Stimulated activated CD4-positive, alpha-beta T cell treated with anti-CD3 and anti-CD28 coated beads, Interleukin-15, amount 100 ng/mL, for 1 hour (primary cell): ENCODE measurements at regions not wholly inside any gene's neighbourhood (a gene's known extent, or its start where the extent isn't known, plus 50 kb on each side); places are given as distances from the start of the nearest gene placed in this dataset.
"Not testable (repeated sequence)": the region's sequence is repeated elsewhere in the genome, so short reads cannot be mapped to it uniquely, and the experiment has no call there.

Source experiments
- DNase-seq, 2 donors: peaks; one replicate each; pipeline ENCODE4 v3.0.0-alpha.2; 2020; ENCODE audit warnings: low read depth in 1 of 2, low spot score in 1 of 2

- DNase-seq, result no peak
Measured at GRCh38 chr1:38516560-38516959, 343.0 kb downstream of the RRAGC start.

DNA sequence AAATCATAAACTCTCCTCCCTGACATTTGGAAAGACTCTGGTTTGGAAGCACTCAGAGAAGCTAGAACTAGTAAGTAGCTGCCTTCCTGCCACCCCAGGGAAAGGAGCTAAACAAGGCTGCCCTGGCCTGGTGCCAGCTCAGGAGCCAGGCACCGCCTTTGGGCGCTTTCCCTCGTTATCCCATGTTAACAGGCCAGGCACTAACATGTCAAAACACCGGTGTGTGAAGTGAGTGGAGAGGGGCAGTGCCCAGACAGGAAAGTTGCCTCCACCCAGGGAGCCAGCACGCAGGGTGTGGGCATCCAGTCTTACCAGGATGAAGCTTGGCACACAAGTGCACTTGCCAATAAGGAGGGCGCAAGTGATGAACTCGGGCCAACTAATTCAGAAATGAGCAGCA, 346.8 kb downstream of the RRAGC start:
- no peak for DNase-seq

DNA sequence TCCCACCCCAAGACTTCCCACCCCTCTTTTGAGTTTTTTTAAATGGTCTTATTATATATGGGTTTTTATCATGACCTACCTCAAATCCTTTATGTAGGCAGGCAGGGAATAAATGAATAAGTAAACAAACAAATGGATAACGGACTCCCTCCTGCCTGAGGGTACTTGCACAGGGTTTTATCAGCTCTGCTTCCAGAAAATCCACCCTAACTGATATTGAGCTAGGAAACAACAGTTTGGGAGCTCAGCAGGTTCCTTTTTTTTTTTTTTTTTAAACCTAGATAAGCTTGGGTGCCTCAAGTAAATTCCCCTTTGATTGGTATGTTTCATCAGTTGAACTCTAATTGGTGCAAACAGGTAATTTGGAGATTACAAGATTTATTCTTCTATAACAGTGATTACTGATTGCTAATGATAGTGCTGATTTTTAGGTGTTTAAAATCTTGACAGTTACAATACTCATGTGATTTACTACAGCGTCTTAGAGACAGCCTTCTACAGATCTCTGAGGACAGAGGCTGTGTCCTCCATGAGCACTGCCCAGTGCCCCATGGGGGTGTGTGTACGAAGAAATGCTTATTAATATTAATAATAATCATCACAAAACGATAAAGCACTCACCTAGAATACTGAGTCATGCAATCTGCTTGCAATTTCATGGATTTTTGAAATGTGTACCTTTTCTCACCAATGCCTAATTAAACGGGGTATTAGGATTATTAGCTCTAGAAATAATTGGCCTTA, 347.4 kb downstream of the RRAGC start:
- DNase-seq, result no peak

DNA sequence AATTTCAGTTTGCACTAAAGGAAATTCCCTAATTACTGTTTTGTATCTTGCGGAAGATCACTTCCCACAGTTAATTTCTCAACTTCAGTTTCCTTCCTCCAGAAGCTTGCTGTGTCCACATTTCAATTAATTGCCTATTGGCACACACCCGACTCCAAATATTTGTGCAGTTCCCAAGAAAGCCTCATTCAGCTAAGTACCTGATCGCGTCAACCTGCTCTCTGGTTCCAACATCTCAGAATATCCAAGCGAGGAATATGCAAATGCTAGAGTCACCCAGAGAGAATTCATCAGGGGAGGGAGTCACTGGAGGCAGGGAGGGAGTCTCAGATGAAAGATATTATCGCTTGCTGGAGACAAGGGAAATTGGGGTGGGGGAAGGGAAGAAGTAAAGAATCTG, 351.3 kb downstream of the RRAGC start:
- no peak for DNase-seq

- no peak for DNase-seq
Measured at GRCh38 chr1:38507563-38507962, 352.0 kb downstream of the RRAGC start.

GRCh38 chr1:38505944-38506343, 353.6 kb downstream of the RRAGC start:
- DNase-seq, result no peak

- no peak for DNase-seq
Measured at GRCh38 chr1:38502758-38503157, 356.8 kb downstream of the RRAGC start.

DNA sequence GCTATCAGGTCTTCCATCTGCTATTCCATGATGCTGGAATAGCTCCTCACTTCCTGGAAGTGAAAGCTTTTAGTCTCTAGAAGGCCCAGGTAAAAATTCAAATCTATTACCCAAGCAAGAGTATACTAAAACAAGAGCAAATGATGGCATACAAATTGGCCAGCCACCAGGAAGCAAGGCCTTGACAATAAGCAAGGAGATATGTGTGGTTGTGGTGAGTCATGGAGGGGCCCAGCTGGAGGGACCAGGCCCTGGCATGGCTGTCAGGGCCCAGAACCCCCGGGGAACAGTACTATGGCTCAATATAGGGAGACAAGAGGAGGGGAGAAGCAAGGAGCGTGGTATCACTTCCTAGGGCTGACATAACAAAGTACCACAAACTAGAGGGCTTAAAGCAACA, 358.7 kb downstream of the RRAGC start:
- no peak for DNase-seq

GRCh38 chr1:38500352-38500751, 359.2 kb downstream of the RRAGC start:
- no peak for DNase-seq

GRCh38 chr1:38498686-38499085, 360.9 kb downstream of the RRAGC start:
- DNase-seq, result no peak

DNA sequence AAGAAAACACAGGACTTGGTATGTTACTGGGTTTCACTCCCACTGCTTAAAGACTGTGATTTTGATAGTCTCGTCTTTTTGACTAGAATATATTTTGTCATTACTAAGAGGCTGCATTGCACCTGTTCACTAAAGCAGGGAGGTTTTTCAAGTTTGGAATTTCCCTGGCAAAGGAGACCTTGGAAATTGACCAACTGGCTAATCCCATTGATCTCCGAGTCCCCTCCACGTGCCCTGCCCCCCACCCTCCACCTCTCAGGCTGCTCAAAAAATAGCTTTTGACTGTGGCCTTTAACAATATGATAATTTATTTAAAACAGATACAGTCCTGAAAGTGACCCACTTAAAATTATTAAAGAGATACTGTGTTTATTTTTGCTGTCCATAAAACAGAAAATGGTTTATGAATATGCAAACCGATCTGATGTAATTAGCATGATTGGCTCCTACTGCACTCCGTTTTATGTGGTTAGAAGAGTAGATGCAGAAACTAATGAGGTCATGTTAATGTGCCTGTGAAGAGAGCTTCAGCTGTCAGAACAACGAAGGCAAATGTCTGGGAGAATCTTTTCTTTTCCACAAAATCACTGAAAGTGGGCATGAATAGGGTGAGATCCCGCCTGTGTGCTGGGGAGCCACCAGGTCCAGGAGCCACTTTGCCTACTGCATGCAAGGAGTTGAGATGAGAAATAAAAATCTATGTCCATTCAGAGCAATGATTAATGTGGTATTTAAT, 361.5 kb downstream of the RRAGC start:
- no peak for DNase-seq

GRCh38 chr1:38493306-38493705, 366.3 kb downstream of the RRAGC start:
- DNase-seq, result not testable (repeated sequence)

DNA sequence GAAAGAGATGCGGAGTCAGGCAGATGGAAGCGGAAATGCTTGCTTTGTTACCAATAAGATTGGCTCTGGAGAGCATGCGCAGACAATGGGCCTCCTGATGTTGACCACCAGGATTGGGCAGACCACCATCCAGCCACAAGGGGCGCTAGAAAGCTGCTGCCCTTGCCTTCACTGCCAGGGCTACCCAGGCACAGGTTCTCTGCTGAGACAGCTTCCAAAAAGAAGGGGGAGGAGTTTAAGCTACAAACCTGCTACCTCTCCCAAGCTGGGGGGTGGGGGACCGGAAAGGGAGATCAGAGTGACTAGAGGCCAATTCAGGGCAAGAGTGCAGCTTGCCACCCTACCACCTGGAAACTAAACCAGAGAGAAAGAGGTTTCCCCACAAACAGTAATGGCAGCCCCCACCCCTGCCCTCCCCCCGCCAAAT, 369.7 kb downstream of the RRAGC start:
- DNase-seq, result peak in 1 of 2 donors; percentile 11

GRCh38 chr1:38488162-38488898, 371.2 kb downstream of the RRAGC start:
- DNase-seq, result no peak

DNA sequence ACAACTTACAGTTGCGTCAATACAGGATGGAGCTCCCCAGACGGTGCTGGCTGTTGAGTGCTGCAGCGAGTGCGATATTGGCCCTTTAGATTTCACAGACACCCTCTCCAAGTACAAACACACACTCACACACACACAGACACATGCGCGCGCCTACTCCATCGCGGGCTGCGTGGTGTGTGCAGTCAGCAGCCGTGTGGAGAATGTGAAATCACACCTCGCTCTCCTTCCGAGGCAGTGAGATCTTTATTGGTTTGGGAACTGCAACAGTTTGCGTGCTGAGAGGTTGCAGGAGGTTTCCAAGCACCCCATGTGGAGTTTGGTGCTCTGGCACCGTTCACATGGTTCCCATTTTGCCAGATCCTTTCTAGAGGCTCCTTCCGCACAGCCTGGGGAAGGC, 372.2 kb downstream of the RRAGC start:
- DNase-seq, result no peak

DNA sequence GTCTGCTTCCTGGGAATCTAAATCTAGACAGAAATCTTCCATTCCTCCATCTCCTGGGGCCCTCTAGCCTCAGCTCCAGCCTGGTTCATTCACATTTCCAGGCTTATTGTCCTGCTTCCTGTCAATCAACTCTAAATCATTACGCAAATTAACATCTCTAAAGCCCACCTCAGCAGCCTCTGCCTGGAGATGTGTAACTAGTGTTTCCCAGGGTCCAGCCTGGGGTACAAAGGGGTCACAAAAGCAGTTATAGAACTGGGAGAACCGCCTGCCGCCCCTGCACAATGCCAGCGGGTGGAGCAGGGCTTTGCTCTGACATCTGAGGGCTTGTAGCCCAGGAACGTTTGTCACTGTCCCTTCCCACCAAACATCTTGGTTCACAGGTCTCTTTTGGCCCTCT, 373.5 kb downstream of the RRAGC start:
- DNase-seq, result no peak

- DNase-seq, result no peak
Measured at GRCh38 chr1:38481871-38482826, 377.4 kb downstream of the RRAGC start.

GRCh38 chr1:38479662-38480061, 379.9 kb downstream of the RRAGC start:
- DNase-seq, result not testable (repeated sequence)

DNA sequence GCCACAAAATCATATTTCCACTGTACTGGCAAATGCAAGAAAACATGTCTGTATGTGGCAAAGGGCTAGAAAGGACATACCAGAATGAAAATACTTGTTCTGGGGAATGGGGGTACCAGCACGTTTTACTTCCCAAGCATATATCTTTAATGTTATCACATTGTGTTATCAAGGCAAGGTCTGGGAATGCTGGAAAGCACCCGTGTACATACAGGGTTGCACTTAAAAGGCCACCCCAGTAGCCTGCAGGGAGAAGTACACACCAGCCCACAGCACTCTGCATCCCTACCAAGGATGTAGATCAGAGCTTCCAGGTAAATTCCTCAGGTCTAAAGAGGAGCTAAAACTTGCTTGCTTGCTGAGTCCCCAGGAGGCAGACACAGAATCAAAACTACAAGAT, 381.8 kb downstream of the RRAGC start:
- no peak for DNase-seq

- DNase-seq, result no peak
Measured at GRCh38 chr1:38476850-38477178, 382.8 kb downstream of the RRAGC start.
